CD4-positive, CD25-positive, alpha-beta regulatory T cell (primary cell): ENCODE measurements at regions not wholly inside any gene's neighbourhood (a gene's known extent, or its start where the extent isn't known, plus 50 kb on each side); places are given as distances from the start of the nearest gene placed in this dataset.

ENCODE experiments used
- ATAC-seq, 2 donors: fragments of 150-1000 bp; cut with Tn5 transposase; one replicate each; pipeline ENCODE4 v1.10.0; 2021; ENCODE audit warnings: low read depth in 2 of 2, moderate number of reproducible peaks in 2 of 2, moderate library complexity in 1 of 2
- DNase-seq, 3 donors: peaks; one replicate each; pipeline versions ENCODE4 v3.0.0 to v3.0.0-alpha.2; 2012 to 2022; ENCODE audit warnings: mixed read lengths in 1 of 3
- H3K27ac ChIP-seq: one replicate; pipeline ENCODE4 v1.7.0; 2013; ENCODE audit warnings: mild to moderate bottlenecking, low read length; ENCODE audit not compliant: insufficient read depth, poor library complexity, severe bottlenecking
- H3K27me3 ChIP-seq: one replicate; pipeline ENCODE4 v1.7.0; 2013; ENCODE audit warnings: low read length; ENCODE audit not compliant: control insufficient read depth, insufficient read depth
- H3K36me3 ChIP-seq: one replicate; pipeline ENCODE4 v1.7.0; 2013; ENCODE audit warnings: mild to moderate bottlenecking, low read length, moderate library complexity; ENCODE audit not compliant: control insufficient read depth, insufficient read depth
- H3K4me1 ChIP-seq: 2 replicates; pipeline ENCODE4 v1.7.0; 2013; ENCODE audit warnings: mild to moderate bottlenecking, low read length; ENCODE audit not compliant: insufficient read depth, control insufficient read depth, poor library complexity, severe bottlenecking
- H3K4me3 ChIP-seq: one replicate; pipeline ENCODE4 v1.7.0; 2013; ENCODE audit warnings: low read depth, mild to moderate bottlenecking, low read length, moderate library complexity
- H3K9me3 ChIP-seq, 2 experiments: 1 replicate in 1 of 2; 2 replicates in 1 of 2; pipeline ENCODE4 v1.7.0; 2013; ENCODE audit warnings: low read length in 2 of 2, mild to moderate bottlenecking in 1 of 2, moderate library complexity in 1 of 2; ENCODE audit not compliant: control insufficient read depth in 2 of 2
- H3K27ac Mint-ChIP-seq, 3 donors: one replicate each; pipeline ENCODE4 v1.8.0; 2020 to 2022; ENCODE audit warnings: mild to moderate bottlenecking in 3 of 3, mixed read lengths in 3 of 3, moderate library complexity in 2 of 3
- H3K27me3 Mint-ChIP-seq: one replicate; pipeline ENCODE4 v1.8.0; 2022; ENCODE audit warnings: mild to moderate bottlenecking, mixed read lengths
- H3K36me3 Mint-ChIP-seq: one replicate; pipeline ENCODE4 v1.8.0; 2020; ENCODE audit warnings: mixed read lengths
- H3K4me1 Mint-ChIP-seq, 4 donors: one replicate each; pipeline ENCODE4 v1.8.0; 2020 to 2022; ENCODE audit warnings: mixed read lengths in 4 of 4, mild to moderate bottlenecking in 1 of 4
- H3K4me3 Mint-ChIP-seq, 4 donors: one replicate each; pipeline ENCODE4 v1.8.0; 2020 to 2022; ENCODE audit warnings: mild to moderate bottlenecking in 4 of 4, mixed read lengths in 4 of 4, moderate library complexity in 3 of 4
- H3K9me3 Mint-ChIP-seq, 7 donors: one replicate each; pipeline ENCODE4 v1.8.0; 2020 to 2022; ENCODE audit warnings: mixed read lengths in 7 of 7, mild to moderate bottlenecking in 3 of 7, moderate library complexity in 2 of 7

GRCh38 chr6:92608751-92609150 is 810.6 kb downstream of the EPHA7 start:
- DNase-seq (no peak), ATAC-seq (no peak)
- Mint-ChIP-seq H3K9me3 (peaks cover 4 to 46% (median 12%) of the 10 kb centered on the region in 7 donors), H3K4me3 (no peak overlapping the region), H3K27ac (no peak overlapping the region), H3K27me3 (no peaks in the 10 kb centered on the region), H3K4me1 (no peaks in the 10 kb centered on the region), H3K36me3 (no peaks in the 10 kb centered on the region)
- no peak overlapping the region for H3K4me3 ChIP-seq
- H3K9me3 ChIP-seq = no peaks in the 10 kb centered on the region
- H3K27ac ChIP-seq = no peak overlapping the region
- H3K36me3 ChIP-seq = no peaks in the 10 kb centered on the region
- no peaks in the 10 kb centered on the region for H3K4me1 ChIP-seq
- H3K27me3 ChIP-seq = no peaks in the 10 kb centered on the region

DNA sequence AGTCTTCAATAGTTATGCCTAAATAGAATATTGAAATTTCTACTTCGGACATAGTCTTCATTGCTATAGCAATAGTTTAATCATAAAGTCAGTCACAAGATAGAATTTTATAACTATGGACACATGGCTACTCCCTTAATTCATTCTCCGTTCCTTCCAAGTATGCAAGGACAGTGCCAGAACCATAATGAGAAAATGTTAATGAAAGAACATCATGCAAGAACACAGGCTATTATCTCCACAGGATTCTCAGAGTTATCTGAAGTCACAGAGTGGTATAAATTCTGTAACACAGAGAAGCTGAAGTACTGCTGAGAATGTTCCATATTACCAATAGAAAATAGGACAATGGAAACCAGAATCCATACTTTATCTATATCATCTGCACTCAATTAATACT is 826.2 kb downstream of the EPHA7 start:
- Mint-ChIP-seq H3K27me3 (no peaks in the 10 kb centered on the region), H3K27ac (no peak overlapping the region), H3K4me3 (no peak overlapping the region), H3K4me1 (no peaks in the 10 kb centered on the region), H3K9me3 (peaks cover 0 to 7% (median 5%) of the 10 kb centered on the region in 7 donors), H3K36me3 (no peaks in the 10 kb centered on the region)
- H3K4me3 ChIP-seq = no peak overlapping the region
- no peaks in the 10 kb centered on the region for H3K9me3 ChIP-seq
- H3K36me3 ChIP-seq = no peaks in the 10 kb centered on the region
- DNase-seq (no peak), ATAC-seq (no peak)
- H3K27ac ChIP-seq = no peak overlapping the region
- no peaks in the 10 kb centered on the region for H3K4me1 ChIP-seq
- H3K27me3 ChIP-seq = no peaks in the 10 kb centered on the region

DNA sequence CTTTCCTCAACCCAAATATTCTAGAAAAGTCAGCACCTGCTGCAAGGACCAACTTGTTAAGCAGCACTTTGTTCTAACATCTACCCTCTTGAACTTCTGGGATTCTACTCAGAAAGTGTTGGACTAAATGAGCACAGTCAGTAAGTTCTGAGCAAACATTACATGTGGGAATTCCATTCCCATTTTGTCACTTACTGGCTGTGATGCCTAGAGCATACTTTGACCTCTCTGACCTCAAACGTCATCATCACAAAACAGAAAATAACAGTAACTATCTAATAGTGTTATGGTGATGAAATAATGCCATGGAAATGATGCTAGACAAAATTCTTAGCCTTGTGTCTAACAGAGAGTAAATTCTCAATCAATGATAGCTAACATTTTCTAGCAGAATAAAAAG is 829.4 kb downstream of the EPHA7 start:
- H3K36me3 Mint-ChIP-seq = no peaks in the 10 kb centered on the region
- peaks cover 0 to 5% of the 10 kb centered on the region in 2 experiments for H3K9me3 ChIP-seq
- no peak for DNase-seq
- no peak overlapping the region for H3K4me3 ChIP-seq
- H3K27ac ChIP-seq = no peak overlapping the region
- no peak overlapping the region for H3K4me3 Mint-ChIP-seq
- H3K27me3 ChIP-seq = no peaks in the 10 kb centered on the region
- H3K27me3 Mint-ChIP-seq = no peaks in the 10 kb centered on the region
- H3K4me1 Mint-ChIP-seq = no peaks in the 10 kb centered on the region
- ATAC-seq = no peak
- peaks cover 0 to 7% (median 3%) of the 10 kb centered on the region in 7 donors for H3K9me3 Mint-ChIP-seq
- no peak overlapping the region for H3K27ac Mint-ChIP-seq
- no peaks in the 10 kb centered on the region for H3K36me3 ChIP-seq
- H3K4me1 ChIP-seq = no peaks in the 10 kb centered on the region

DNA sequence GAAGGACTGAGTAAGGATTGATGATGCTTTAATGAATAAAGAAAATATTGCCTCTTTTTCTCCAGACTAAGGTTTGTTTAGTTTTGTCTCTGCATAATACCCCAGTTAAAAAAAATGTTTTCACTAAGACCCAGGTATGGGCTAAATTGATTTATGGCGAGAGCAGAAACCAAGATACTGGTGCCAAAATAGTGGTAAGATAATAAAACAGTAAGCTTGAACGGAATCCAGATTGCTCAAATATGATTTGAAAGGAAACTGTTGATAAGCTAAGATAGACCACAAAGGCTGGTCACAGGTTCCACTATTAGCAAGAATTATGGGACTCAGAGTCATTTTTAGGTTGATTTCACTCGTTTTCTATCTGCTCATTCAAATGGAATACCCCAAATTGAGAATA is 831.2 kb downstream of the EPHA7 start:
- no peak overlapping the region for H3K27ac ChIP-seq
- H3K27ac Mint-ChIP-seq = no peak overlapping the region

DNA sequence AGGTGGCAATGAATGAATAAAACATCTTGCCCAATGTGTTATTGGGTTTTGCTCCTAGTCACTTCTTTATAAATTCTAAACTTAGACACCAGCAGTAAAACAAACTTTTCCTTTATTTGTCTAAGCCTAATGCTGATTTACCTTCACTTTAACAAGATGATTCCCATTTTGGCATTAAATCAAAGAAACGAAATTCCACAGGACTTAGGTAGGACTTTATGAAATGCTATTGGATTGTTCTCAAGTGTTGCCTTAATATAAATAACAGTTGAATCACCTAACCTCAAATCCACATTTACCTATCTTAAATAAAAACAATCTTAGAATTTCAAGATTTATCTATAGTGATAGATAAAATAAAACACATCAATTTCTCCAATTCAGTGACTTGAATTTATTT is 831.8 kb downstream of the EPHA7 start:
- Histone ChIP-seq H3K27ac (no peak overlapping the region), H3K27me3 (no peaks in the 10 kb centered on the region), H3K9me3 (peaks cover 0 to 8% of the 10 kb centered on the region in 2 experiments), H3K36me3 (no peaks in the 10 kb centered on the region), H3K4me3 (no peak overlapping the region), H3K4me1 (no peaks in the 10 kb centered on the region)
- ATAC-seq (no peak), DNase-seq (no peak)
- H3K36me3 Mint-ChIP-seq = no peaks in the 10 kb centered on the region
- H3K27me3 Mint-ChIP-seq = no peaks in the 10 kb centered on the region
- no peaks in the 10 kb centered on the region for H3K4me1 Mint-ChIP-seq
- H3K27ac Mint-ChIP-seq = no peak overlapping the region
- no peak overlapping the region for H3K4me3 Mint-ChIP-seq
- peaks cover 0 to 4% (median 3%) of the 10 kb centered on the region in 7 donors for H3K9me3 Mint-ChIP-seq

More for the DNA sequence above, 831.2 kb downstream of the EPHA7 start:
- no peaks in the 10 kb centered on the region for H3K4me1 ChIP-seq
- ATAC-seq (no peak), DNase-seq (no peak)
- no peak overlapping the region for H3K4me3 ChIP-seq
- Mint-ChIP-seq H3K36me3 (no peaks in the 10 kb centered on the region), H3K4me1 (no peaks in the 10 kb centered on the region), H3K9me3 (peaks cover 0 to 4% (median 3%) of the 10 kb centered on the region in 7 donors), H3K27me3 (no peaks in the 10 kb centered on the region), H3K4me3 (no peak overlapping the region)
- H3K36me3 ChIP-seq = no peaks in the 10 kb centered on the region
- H3K27me3 ChIP-seq = no peaks in the 10 kb centered on the region
- peaks cover 0 to 8% of the 10 kb centered on the region in 2 experiments for H3K9me3 ChIP-seq

- peaks cover 0 to 8% of the 10 kb centered on the region in 2 experiments for H3K9me3 ChIP-seq
- Mint-ChIP-seq H3K27ac (no peak overlapping the region), H3K4me3 (no peak overlapping the region), H3K9me3 (peaks cover 0 to 8% (median 3%) of the 10 kb centered on the region in 7 donors), H3K36me3 (no peaks in the 10 kb centered on the region), H3K27me3 (no peaks in the 10 kb centered on the region), H3K4me1 (no peaks in the 10 kb centered on the region)
- no peaks in the 10 kb centered on the region for H3K36me3 ChIP-seq
- no peaks in the 10 kb centered on the region for H3K4me1 ChIP-seq
- DNase-seq = no peak
- H3K27me3 ChIP-seq = no peaks in the 10 kb centered on the region
- ATAC-seq = no peak
- no peak overlapping the region for H3K4me3 ChIP-seq
- no peak overlapping the region for H3K27ac ChIP-seq
Observed at GRCh38 chr6:92586236-92586977, 833.0 kb downstream of the EPHA7 start.

DNA sequence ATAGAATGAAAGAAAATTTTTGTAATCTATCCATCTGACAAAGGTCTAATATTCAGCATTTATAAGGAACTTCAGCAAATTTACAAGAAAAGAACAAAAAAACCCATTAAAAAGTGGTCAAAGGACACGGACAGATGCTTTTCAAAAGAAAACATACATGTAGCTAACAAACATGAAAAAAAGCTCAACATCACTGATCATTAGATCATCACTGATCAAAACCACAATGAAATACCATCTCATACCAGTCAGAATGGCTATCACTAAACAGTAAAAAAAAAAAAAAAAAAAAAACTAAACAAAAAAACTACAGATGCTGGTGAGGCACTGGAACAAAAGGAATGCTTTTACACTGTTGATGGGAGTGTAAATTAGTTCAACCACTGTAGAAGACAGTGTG is 837.1 kb downstream of the EPHA7 start:
- Histone ChIP-seq H3K27me3 (no peaks in the 10 kb centered on the region), H3K9me3 (peaks cover 0 to 14% of the 10 kb centered on the region in 2 experiments), H3K36me3 (no peaks in the 10 kb centered on the region), H3K4me1 (no peaks in the 10 kb centered on the region), H3K4me3 (no peak overlapping the region), H3K27ac (no peak overlapping the region)
- Mint-ChIP-seq H3K27ac (no peak overlapping the region), H3K9me3 (peaks cover 0 to 17% (median 11%) of the 10 kb centered on the region in 7 donors), H3K27me3 (no peaks in the 10 kb centered on the region), H3K4me1 (no peaks in the 10 kb centered on the region), H3K4me3 (no peak overlapping the region), H3K36me3 (no peaks in the 10 kb centered on the region)
- DNase-seq = no peak
- ATAC-seq = no peak

GRCh38 chr6:92577077-92577719 is 842.2 kb downstream of the EPHA7 start:
- no peaks in the 10 kb centered on the region for H3K27me3 ChIP-seq
- Mint-ChIP-seq H3K27me3 (no peaks in the 10 kb centered on the region), H3K27ac (no peak overlapping the region), H3K36me3 (no peaks in the 10 kb centered on the region), H3K4me3 (no peak overlapping the region), H3K4me1 (no peaks in the 10 kb centered on the region), H3K9me3 (peaks cover 0 to 15% (median 11%) of the 10 kb centered on the region in 7 donors)
- no peak overlapping the region for H3K27ac ChIP-seq
- H3K4me3 ChIP-seq = no peak overlapping the region
- no peaks in the 10 kb centered on the region for H3K36me3 ChIP-seq
- H3K4me1 ChIP-seq = no peaks in the 10 kb centered on the region
- peaks cover 0 to 6% of the 10 kb centered on the region in 2 experiments for H3K9me3 ChIP-seq
- ATAC-seq (no peak), DNase-seq (no peak)
